ENCODE measurements at regions not wholly inside any gene's neighbourhood (a gene's known extent, or its start where the extent isn't known, plus 50 kb on each side); places are given as distances from the start of the nearest gene placed in this dataset.

- Histone ChIP-seq H3K27me3 (ENCODE audit: insufficient read depth, poor library complexity, severe bottlenecking) (peaks cover 7% of the 10 kb centered on the region), H3K36me3 (ENCODE audit: low read depth) (no peaks in the 10 kb centered on the region), H3K27ac (ENCODE audit: poor library complexity, severe bottlenecking) (no peak overlapping the region), H3K4me3 (ENCODE audit: severe bottlenecking) (no peak overlapping the region), H3K9me3 (ENCODE audit: severe bottlenecking) (peaks cover 3% of the 10 kb centered on the region), H3K4me1 (ENCODE audit: insufficient read depth, poor library complexity, severe bottlenecking) (no peaks in the 10 kb centered on the region)
- ATAC-seq (ENCODE audit: low read depth) = no peak
- no peak for TF ChIP-seq CTCF (IDR thresholded peaks at IDR 0.05; ENCODE audit: poor library complexity, severe bottlenecking)
- no peak for DNase-seq (ENCODE audit: low spot score)
These were observed 117.1 kb downstream of the KCNA5 start for GRCh38 chr12:5160827-5161226.

DNA sequence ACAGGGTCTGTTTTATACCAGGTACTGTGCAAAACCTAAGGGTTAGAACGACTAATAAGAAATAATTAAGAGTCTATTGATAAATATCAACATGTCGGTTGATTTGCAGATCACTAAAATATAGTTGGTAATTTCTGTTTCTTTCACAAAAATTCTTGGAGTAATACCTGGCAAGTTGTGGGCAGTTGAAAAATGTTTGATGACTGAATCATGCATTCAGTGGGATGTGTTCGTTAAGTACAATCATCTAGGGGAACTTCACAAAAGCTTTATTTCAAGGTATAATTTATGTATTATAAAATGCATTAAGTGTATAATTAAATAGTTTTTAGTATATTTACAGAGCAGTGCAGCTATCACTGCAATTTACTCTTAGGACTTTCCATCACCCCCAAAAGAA is 120.0 kb downstream of the KCNA5 start:
- Histone ChIP-seq H3K4me3 (ENCODE audit: severe bottlenecking) (no peak overlapping the region), H3K4me1 (ENCODE audit: insufficient read depth, poor library complexity, severe bottlenecking) (no peaks in the 10 kb centered on the region), H3K36me3 (ENCODE audit: low read depth) (no peaks in the 10 kb centered on the region), H3K27ac (ENCODE audit: poor library complexity, severe bottlenecking) (no peak overlapping the region), H3K27me3 (ENCODE audit: insufficient read depth, poor library complexity, severe bottlenecking) (peaks cover 3% of the 10 kb centered on the region), H3K9me3 (ENCODE audit: severe bottlenecking) (peaks cover 3% of the 10 kb centered on the region)
- ATAC-seq (ENCODE audit: low read depth) (no peak), DNase-seq (ENCODE audit: low spot score) (no peak)
- TF ChIP-seq CTCF (IDR thresholded peaks at IDR 0.05; ENCODE audit: poor library complexity, severe bottlenecking) = no peak

- Histone ChIP-seq H3K4me3 (ENCODE audit: severe bottlenecking) (no peak overlapping the region), H3K27ac (ENCODE audit: poor library complexity, severe bottlenecking) (no peak overlapping the region), H3K9me3 (ENCODE audit: severe bottlenecking) (peaks cover 3% of the 10 kb centered on the region), H3K27me3 (ENCODE audit: insufficient read depth, poor library complexity, severe bottlenecking) (peaks cover 3% of the 10 kb centered on the region), H3K4me1 (ENCODE audit: insufficient read depth, poor library complexity, severe bottlenecking) (no peaks in the 10 kb centered on the region), H3K36me3 (ENCODE audit: low read depth) (no peaks in the 10 kb centered on the region)
- DNase-seq (ENCODE audit: low spot score) (no peak), ATAC-seq (ENCODE audit: low read depth) (no peak)
- no peak for TF ChIP-seq CTCF (IDR thresholded peaks at IDR 0.05; ENCODE audit: poor library complexity, severe bottlenecking)
These were observed 121.8 kb downstream of the KCNA5 start for GRCh38 chr12:5165296-5165970.

DNA sequence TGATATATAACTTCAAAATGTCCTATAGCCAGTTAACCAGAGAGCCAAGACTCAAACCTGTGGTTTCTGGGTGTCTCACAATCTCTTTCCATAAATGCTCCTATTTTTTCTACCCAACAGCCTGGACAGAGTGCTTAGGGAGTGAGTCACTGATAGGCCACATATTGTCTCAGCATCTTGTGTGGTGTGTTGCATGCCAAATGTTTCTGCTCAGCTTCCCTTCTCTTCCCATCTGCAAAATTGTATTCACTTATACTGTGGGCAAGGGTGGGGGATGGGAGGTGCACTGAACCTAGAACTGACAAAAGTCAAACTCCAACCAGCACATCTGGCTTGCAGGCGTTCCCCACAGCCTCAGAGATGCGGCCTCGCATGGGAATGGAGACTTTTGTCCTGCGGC is 123.3 kb downstream of the KCNA5 start:
- ATAC-seq (ENCODE audit: low read depth) (peak; percentile 33; the same call in 1 of the 3 replicates), DNase-seq (ENCODE audit: low spot score) (no peak)
- Histone ChIP-seq H3K4me1 (ENCODE audit: insufficient read depth, poor library complexity, severe bottlenecking) (no peaks in the 10 kb centered on the region), H3K4me3 (ENCODE audit: severe bottlenecking) (no peak overlapping the region), H3K27ac (ENCODE audit: poor library complexity, severe bottlenecking) (no peak overlapping the region), H3K27me3 (ENCODE audit: insufficient read depth, poor library complexity, severe bottlenecking) (peaks cover 6% of the 10 kb centered on the region), H3K36me3 (ENCODE audit: low read depth) (no peaks in the 10 kb centered on the region), H3K9me3 (ENCODE audit: severe bottlenecking) (peaks cover 3% of the 10 kb centered on the region)
- TF ChIP-seq CTCF (IDR thresholded peaks at IDR 0.05; ENCODE audit: poor library complexity, severe bottlenecking) = no peak

- Histone ChIP-seq H3K4me3 (ENCODE audit: severe bottlenecking) (no peak overlapping the region), H3K27me3 (ENCODE audit: insufficient read depth, poor library complexity, severe bottlenecking) (peaks cover 6% of the 10 kb centered on the region), H3K27ac (ENCODE audit: poor library complexity, severe bottlenecking) (no peak overlapping the region), H3K4me1 (ENCODE audit: insufficient read depth, poor library complexity, severe bottlenecking) (no peaks in the 10 kb centered on the region), H3K9me3 (ENCODE audit: severe bottlenecking) (no peaks in the 10 kb centered on the region), H3K36me3 (ENCODE audit: low read depth) (no peaks in the 10 kb centered on the region)
- no peak for ATAC-seq (ENCODE audit: low read depth)
- TF ChIP-seq CTCF (IDR thresholded peaks at IDR 0.05; ENCODE audit: poor library complexity, severe bottlenecking) = no peak
- no peak for DNase-seq (ENCODE audit: low spot score)
These were observed 124.5 kb downstream of the KCNA5 start for GRCh38 chr12:5168148-5168547.

Measured in RWPE2 (cell line).